LNCAP (cell line): ENCODE measurements at regions not wholly inside any gene's neighbourhood (a gene's known extent, or its start where the extent isn't known, plus 50 kb on each side); places are given as distances from the start of the nearest gene placed in this dataset.

Source experiments
- TF ChIP-seq, protein P1 (sequence below): fragments of 450-650 bp; IDR thresholded peaks from 2 replicates; pipeline ENCODE4 v1.5.1; 2017; ENCODE audit warnings: mild to moderate bottlenecking

GRCh38 chr3:66583424-66584040 lies 82.7 kb upstream of the LRIG1 start:
- TF ChIP-seq, protein P1, sequence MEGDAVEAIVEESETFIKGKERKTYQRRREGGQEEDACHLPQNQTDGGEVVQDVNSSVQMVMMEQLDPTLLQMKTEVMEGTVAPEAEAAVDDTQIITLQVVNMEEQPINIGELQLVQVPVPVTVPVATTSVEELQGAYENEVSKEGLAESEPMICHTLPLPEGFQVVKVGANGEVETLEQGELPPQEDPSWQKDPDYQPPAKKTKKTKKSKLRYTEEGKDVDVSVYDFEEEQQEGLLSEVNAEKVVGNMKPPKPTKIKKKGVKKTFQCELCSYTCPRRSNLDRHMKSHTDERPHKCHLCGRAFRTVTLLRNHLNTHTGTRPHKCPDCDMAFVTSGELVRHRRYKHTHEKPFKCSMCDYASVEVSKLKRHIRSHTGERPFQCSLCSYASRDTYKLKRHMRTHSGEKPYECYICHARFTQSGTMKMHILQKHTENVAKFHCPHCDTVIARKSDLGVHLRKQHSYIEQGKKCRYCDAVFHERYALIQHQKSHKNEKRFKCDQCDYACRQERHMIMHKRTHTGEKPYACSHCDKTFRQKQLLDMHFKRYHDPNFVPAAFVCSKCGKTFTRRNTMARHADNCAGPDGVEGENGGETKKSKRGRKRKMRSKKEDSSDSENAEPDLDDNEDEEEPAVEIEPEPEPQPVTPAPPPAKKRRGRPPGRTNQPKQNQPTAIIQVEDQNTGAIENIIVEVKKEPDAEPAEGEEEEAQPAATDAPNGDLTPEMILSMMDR, result no peak

DNA sequence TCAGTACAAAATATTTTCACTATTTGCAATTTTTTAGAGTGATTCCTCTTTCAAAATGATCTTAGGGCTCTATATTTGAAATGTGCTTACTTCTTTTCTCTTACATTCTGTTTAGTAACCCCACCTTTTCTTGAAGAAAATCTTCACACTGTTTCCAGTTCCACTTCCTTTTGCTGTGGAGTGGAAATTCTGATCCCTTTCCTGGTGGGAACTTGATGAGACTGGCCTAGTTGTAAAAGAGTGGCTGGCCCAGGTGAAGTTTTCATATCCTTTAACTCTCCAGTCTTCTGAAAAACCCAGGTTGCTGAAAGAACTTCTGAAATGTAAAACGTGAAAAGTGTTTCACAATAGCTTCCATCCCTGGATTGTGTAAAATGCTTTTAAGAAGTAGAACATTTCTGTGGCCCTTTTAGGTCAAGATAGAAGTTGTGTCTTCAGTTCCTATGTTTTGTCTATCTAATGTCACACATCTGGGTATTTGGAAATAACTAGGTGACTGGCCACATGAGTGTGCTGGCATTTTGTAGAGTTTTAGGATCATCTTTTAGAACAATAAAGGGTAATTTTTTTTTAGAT lies 84.8 kb upstream of the LRIG1 start:
- TF ChIP-seq, protein P1, result no peak

DNA sequence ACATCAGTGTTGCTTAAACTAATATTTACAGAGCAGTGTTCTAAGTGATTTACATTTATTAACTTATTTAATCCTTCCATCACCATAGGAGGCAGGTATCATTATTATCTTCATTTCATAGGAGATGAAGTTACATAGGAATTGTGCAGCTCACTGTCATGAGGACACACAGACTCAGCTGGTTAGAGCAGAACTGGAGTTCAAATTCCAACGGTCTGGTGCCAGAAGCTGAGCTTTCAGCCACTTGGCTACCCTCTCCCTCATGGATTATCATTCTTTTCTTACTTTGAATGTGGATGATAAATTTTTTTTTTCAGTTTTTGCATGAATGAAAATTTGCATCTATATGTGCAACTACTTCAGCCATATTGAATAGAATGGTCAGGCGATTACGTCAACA lies 86.0 kb upstream of the LRIG1 start:
- TF ChIP-seq, protein P1, result no peak

DNA sequence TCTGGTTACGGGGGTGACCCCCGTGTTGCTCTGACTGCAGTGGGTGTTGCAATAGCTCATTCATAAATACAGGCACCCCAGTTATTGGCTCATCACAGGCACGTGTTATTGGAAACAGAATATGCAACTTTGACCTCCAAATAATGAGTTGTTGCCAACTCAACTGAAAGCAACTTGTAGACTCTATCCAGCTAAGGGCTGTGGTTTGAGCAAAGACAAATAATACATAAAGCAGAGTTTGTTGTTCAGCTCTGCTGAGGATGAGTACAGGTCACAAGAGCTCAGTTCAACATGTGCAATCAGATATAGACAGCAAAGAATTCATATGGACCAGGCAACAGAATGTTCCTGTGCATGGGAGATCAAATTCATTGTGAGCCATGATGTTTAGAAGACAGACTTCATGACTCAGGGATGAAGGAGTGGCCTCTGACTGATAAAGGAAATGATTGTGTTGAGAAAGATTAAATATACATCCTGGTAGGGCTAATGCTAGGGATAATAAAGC lies 87.6 kb upstream of the LRIG1 start:
- TF ChIP-seq, protein P1, result no peak

DNA sequence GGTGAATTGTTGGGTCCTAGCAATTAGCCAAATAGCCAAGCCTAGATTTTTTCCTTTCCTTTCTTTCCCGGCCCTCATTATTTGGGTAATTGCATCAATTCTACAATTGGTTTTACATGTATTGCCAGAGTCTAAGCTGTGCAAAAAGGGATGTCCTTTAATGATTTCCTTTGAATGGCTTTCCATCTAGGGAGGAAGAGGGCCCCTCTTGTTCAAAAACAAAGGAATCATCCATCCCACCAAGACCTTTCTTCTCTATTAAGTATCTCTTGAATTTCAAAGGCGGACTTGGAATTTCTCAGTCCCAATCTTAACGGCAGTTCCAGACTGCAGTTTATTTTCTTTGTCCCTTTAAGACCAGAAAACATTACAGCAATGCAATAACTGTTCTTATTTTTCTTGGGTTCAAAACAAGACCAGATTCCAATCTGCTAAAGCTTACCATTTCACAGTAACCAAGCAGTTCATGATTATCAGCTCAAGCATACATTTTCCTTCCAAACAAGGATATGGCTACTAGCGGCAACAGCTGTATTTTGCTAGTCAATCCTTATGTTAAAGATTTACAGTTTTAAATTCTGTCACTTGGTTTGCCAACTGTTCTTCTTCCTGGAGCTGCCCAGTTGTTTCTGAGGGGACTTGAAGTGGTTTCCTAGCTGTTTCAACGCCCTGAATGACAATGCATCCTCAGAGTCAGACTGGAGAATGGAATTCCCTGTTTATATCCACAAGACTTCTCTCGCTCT lies 91.4 kb upstream of the LRIG1 start:
- TF ChIP-seq, protein P1, result no peak

DNA sequence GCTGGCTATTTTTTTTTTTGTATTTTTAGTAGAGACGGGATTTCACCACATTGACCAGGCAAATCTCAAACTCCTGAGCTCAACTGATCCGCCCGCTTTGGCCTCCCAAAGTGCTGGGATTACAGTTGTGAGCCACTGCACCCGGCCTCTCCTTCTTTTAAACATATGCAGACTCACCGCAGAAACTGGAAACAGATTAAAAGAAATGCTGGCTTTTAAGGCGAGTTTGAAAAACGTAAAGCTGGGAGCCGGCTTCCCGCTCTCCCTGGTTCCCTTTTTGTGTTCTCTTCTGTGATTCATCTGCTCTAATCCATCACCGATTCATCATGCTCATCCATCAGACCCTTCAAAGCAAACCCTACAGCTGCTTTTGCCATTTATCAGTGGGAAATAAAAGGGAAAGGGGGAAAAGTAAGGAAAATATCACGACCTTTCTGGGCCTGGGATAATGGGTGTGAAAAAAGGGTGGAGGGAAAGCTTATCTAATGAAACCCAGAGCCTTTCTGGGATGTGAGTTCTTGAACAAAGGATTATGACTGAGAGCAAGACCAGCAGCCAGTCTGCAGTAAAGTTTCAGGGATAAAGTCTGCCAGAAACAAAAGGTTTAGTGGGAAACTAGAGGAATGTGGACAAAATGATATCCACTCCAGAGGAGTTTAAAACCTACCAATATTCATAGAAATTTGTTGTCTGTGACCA lies 92.3 kb upstream of the LRIG1 start:
- TF ChIP-seq, protein P1, result no peak

DNA sequence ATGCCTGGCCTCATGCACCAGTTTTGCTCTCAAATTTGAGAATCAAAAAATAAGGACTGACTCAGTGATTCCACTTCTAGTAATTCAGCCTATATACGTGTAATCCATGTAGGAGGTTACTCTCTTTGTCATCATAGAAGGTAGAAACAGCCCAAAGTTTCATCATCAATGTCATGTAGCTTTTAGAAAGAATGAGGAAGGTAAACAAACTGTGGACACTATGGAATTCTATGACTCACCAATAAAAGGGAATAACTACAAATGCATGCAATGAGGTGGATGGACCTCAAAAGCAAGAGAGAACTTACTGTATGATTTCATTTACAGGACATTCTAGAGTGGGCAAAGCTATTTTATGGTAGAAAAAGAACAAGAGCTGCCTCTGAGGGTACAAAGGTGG lies 93.2 kb upstream of the LRIG1 start:
- TF ChIP-seq, protein P1, result no peak
